DMS153 (cell line): ENCODE measurements at regions not wholly inside any gene's neighbourhood (a gene's known extent, or its start where the extent isn't known, plus 50 kb on each side); places are given as distances from the start of the nearest gene placed in this dataset.
A peak's percentile ranks its signal among the peaks of the same experiment; 100 is the strongest.

ENCODE experiments used
- DNase-seq: peaks from one replicate; lab custom pipeline; 2025; lab: John Stamatoyannopoulos, UW

- DNase-seq = no peak
These were observed 55.1 kb upstream of the PAGE4 start for GRCh38 chrX:49773993-49774392.

- no peak for DNase-seq
These were observed 61.9 kb upstream of the PAGE4 start for GRCh38 chrX:49767236-49767635.

GRCh38 chrX:49762175-49762720 lies 66.5 kb upstream of the PAGE1 start:
- no peak for DNase-seq

GRCh38 chrX:49761481-49761880 lies 65.7 kb upstream of the PAGE1 start:
- no peak for DNase-seq

- no peak for DNase-seq
These were observed 64.6 kb upstream of the PAGE1 start for GRCh38 chrX:49760290-49760890.

GRCh38 chrX:49756692-49757091 lies 60.9 kb upstream of the PAGE1 start:
- no peak for DNase-seq

- DNase-seq = peak; percentile 6
These were observed 58.6 kb upstream of the PAGE1 start for GRCh38 chrX:49754233-49754857.

GRCh38 chrX:49753691-49754090 lies 57.9 kb upstream of the PAGE1 start:
- no peak for DNase-seq

- no peak for DNase-seq
These were observed 52.6 kb upstream of the PAGE1 start for GRCh38 chrX:49748211-49748956.

GRCh38 chrX:49746306-49746705 lies 50.5 kb upstream of the PAGE1 start:
- no peak for DNase-seq
